ENCODE measurements at regions not wholly inside any gene's neighbourhood (a gene's known extent, or its start where the extent isn't known, plus 50 kb on each side); places are given as distances from the start of the nearest gene placed in this dataset.
"Not testable (repeated sequence)": the region's sequence is repeated elsewhere in the genome, so short reads cannot be mapped to it uniquely, and the experiment has no call there.

DNA sequence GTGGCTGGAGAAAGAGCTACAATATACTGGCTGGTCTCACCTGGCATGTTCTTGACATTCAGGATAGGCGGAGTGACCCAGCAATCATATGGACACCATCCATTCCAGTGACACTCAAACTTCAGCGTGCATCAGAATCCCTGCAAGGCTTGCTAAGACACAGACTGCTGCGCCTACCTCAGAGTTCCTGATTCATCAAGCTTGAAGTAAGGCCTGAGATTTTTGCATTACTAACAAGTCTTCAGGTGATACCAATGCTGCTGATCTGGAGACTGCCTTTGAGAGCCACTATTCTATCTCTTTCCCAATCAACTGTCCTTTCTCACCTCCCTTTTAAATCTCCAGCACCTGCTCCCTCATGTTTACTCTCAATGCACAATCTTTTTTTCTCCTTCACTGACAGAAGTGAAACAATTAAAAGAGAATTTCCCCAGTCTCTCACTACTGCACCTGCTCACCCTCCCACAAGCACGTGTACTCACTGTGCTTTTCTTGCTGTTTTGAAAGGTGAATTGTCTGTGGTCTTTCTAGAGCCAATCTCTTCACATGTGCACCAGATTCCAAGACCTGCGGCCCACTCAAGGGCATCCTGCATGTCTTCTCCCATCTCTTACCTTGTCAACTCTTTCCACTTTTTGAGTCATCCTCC is 519.2 kb downstream of the TTLL7 start:
- in situ Hi-C loops (cut with HindIII; ENCODE audit: low sequenced_read_pairs) = not testable (repeated sequence)

DNA sequence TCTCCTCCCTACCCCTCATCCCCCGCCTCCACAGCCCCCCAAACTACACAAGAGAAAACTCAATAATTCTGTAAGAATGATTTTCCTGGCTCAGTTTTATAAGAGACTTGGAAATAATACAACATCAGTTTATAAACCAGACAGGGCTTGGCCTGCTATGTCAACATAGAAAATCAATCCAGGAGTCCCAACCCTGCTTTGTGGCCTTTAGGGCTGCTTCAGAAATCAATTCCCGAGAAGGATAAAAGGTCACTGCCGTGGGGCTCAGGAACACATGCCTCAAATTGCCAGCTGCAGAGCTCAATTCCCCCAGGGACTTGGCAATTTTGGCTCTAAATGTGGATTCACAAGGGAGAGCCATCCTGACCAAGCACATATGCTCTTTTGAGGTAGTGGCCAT is 520.8 kb downstream of the TTLL7 start:
- in situ Hi-C loops (cut with HindIII; ENCODE audit: low sequenced_read_pairs) = not testable (repeated sequence)

DNA sequence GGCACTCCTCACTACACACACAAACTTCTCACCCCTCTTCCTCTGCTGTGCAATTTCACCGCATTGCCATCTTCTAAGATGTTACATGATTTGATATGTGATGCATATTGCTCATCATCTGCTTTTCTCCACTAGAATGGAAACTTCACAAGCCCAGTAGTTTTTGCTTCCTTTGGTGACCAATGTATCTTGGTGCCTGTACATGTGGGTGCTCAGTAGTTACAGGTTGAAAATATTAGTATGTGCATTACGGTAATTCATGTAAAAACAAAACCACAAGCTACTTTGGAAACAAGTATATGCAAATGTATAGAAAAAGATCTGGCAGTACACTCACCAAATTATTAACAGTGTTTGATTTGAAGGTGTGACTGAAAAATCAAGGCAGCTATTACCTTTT is 522.4 kb downstream of the TTLL7 start:
- in situ Hi-C loops (cut with HindIII; ENCODE audit: low sequenced_read_pairs) = not testable (repeated sequence)

DNA sequence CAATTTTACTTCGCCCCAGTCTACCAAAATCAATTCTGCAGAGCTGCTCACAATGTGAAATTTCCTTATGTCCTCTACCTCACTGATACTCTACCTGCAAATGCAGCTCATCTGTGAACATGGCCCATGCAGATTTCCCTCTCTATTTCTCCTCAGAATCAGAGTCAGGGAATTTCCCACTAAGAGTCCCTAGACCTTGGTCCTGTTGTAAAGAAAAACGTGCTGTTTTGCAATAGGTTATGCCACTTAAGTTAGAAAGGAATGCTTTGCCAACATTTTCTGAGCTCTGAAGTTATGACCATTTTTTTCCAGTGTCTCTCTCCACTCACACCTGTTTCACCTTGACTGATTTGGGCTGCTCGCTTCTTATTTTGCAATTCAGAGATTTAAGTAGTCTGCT is 524.0 kb downstream of the TTLL7 start:
- in situ Hi-C loops (cut with HindIII; ENCODE audit: low sequenced_read_pairs) = not testable (repeated sequence)

DNA sequence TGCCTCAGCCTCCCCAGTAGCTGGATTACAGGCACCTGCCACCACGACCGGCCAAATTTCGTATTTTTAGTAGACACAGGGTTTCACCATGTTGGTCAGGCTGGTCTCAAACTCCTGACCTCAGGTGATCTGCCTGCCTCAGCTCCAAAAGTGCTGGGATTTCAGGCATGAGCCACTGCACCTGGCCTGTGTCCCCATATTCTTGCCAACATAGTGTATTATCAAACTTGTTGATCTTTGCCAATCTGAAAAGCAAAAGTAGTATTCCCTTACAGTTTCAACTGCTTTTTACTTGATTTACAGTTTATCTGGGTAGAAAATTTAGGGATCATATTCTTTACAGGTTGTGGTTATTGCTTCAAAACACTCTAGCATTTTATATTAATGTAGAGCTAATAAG is 524.9 kb downstream of the TTLL7 start:
- in situ Hi-C loops (cut with HindIII; ENCODE audit: low sequenced_read_pairs) = not testable (repeated sequence)

DNA sequence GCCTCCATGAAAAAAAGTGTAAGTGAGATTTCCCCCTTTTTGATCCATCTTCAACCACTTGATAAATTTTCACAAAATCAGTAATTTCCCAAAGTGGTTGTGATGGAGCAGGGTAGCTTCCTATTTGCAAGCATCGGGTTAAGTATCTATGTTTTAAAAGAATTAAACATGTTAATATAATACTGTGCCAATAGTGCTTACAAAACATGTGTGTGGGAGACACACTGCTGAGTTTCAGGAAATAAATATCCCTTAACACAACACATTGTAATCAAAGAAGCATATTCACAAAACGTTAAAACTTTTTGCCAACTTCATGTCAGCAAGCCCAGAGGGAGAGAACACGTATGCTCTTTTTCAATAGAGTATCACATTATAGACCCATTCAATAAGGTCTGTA is 526.9 kb downstream of the TTLL7 start:
- in situ Hi-C loops (cut with HindIII; ENCODE audit: low sequenced_read_pairs) = not testable (repeated sequence)

DNA sequence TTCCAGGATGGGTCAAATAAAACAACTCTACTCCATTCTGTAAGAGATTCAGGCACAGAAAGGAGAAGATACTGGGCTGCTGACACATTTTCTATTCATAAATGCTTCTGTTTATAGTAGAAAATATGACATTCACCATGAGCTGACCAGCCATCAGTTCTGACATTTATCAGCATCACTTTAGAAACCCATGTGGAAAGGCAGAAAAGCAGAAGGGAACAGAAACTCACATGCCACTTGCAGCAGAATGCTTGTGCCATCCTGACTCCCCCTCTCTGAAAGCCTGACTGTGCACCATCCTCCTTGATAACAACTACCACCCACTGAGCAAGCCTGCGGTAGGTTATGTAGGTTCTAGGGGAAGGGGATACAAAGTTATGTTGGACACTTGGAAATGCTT is 527.7 kb downstream of the TTLL7 start:
- in situ Hi-C loops (cut with HindIII; ENCODE audit: low sequenced_read_pairs) = not testable (repeated sequence)

DNA sequence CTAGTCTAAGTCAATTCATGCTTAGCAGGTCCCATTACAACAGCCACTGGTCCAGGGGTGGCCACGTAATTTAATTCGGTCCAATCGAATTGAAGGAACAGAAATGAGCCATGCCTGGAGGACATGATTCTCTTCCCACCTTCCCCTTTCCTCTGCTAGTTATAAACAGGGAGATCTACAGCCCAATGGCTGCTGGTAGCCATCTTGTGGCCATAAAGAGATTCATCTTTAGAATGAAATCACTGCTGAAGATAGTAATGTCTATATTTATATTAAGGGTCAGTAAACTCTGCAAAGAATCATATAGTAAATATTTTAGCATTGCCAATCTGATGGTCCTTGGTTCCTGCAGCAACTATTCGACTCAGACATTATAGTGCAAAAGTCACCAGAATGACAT is 530.6 kb downstream of the TTLL7 start:
- in situ Hi-C loops (cut with HindIII; ENCODE audit: low sequenced_read_pairs) = not testable (repeated sequence)

DNA sequence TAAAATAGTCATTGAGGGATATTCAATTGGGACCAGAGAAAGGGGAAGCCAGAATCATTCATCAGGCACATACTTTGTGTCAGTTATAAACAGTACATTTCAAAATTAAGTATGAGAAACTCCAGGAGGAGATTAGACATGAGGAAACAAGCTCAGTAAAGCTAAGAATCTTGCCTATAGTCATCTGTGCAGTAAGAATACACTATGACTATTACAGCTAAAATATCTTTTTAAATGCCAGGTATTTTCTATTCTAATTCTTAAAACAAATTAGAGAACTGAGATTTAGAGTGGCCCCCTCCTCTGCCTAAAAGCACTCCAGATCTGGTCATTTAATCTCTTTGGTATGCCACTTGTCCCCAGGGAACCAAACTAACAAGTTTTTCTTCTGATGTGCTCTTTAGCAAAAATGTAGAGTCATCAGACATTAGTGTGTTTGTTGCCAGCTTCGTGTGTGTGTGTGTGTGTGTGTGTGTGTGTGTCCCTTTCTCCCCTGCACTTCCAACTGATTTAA is 541.1 kb downstream of the TTLL7 start:
- in situ Hi-C loops (cut with HindIII; ENCODE audit: low sequenced_read_pairs) = not testable (repeated sequence)

DNA sequence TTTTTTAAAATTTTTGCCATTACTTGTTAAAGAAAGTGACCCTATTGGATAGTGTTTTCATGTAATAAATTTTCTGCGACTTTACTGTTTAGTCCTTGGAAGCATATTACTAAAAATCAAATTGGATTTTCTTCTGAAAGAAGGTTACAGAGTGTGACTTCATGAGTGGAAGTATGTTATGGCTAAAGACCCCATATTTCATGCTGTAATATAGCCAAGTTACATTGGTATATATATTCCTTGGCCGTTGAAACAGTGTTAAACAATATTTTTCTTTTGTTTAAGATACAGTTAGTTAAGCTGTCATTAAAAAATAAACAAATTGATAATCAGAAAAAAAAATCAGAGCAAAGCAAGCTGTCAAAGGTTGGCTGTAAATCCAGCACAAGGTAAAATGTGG is 541.7 kb downstream of the TTLL7 start:
- in situ Hi-C loops (cut with HindIII; ENCODE audit: low sequenced_read_pairs) = not testable (repeated sequence)

DNA sequence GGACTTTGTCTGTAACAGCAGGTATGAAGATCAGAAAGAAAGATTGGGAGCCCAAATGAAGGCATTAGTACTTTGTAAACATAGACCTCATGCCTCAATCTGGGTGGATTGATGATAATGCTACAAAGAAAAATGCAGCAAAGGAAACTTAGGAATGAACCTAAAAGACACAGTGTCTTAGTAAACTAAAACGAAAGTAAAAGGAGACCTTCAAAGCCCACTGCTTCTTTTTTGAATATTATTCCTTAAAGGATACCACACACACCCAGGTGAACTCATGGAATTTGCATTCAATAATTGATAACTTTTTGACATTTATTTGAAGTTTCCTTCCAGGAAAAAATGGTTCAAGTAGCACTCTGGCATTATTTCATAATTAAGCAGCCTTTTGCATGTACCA is 543.2 kb downstream of the TTLL7 start:
- in situ Hi-C loops (cut with HindIII; ENCODE audit: low sequenced_read_pairs) = not testable (repeated sequence)

DNA sequence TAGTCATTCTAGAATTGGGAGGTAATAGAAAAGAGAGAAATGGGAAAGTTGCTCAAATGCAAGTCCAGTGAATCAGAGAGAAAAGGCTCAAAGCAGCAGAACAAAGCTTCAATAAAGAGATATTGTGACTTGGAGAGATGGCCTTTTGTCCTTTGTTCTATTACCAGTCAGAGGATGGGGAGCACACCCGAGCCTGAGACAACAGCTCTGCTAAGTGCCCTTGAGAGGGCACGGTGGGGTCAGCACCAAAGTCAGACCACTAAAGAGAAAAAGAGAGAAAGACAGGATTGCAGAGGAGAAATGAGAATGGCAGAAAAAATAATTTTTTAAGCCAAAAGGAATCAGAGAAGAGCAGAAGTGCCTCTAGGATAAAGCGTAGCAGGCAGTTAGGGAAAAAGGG is 553.1 kb downstream of the TTLL7 start:
- in situ Hi-C loops (cut with HindIII; ENCODE audit: low sequenced_read_pairs) = not testable (repeated sequence)

DNA sequence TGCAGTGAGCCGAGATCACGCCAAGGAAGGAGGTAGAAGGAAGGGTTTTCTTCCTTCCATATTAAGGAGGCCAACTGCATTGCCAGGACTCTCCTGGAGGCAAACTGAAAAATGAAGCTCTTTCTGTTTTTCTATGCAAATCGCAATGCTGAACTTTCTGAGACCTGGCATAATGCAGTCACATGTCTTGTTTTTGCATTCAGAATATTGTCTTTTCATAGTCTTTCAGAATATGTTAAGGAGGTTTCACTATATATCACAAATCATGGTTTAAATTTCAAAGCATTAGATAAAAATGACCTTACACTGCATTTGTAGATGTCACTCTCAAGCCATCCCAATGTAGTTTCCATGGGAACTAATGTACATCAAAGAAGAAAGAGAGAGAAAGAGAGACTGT is 556.5 kb downstream of the TTLL7 start:
- in situ Hi-C loops (cut with HindIII; ENCODE audit: low sequenced_read_pairs) = not testable (repeated sequence)

DNA sequence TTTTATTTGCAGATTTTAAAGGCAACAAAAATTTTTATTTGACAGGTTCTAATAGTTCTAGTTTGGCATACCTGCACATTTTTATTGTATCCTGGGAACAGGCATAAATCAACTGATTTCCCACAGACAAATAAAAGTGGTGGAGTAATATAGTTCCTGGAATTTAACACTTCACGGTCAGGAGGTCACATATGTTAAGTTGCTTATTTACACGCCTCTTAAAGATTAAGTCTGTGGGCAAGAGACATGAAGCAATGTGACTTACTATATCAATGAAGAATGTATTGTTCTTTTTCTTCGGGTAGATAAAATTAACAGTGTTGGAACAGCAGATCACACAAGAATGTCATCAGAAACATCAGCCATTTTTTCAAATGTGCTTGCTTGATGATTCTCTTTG is 558.3 kb downstream of the TTLL7 start:
- in situ Hi-C loops (cut with HindIII; ENCODE audit: low sequenced_read_pairs) = not testable (repeated sequence)

DNA sequence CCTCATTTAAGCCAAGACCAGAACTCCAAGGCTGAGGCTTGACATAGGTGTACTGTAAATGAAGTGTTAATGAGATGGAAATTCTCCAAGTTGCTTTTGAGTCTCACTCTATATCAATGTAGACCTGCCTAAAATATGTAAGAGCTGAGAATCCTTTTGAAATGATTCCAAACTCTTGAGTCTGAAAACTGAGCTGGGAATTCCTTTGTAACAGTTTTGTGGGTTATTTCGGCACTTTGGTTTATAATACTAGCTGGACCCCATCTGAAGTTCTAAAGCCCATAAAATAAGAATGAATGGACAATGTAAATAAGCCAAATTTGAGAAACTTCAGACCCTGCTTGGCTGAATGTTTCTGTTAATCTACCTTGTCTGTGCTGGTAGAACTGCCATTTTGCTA is 558.9 kb downstream of the TTLL7 start:
- in situ Hi-C loops (cut with HindIII; ENCODE audit: low sequenced_read_pairs) = not testable (repeated sequence)

DNA sequence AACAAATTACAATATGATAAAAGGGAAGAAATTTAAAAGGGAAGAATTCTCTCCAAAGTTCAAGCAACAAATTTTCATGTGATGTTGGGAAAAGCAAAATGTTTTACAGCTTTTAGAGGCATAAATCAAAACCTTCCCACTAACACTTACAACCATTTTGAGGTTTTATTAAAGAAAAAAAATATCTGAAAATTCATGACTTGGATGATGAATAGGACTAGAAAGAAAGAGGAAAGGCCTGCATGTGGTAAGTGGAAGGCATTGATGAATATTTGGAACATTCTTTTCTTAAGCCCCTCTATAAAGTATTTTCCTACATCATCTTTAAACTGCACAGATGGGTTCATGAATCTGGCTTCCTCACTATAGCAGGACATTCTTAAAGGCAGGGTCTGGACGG is 560.6 kb downstream of the TTLL7 start:
- in situ Hi-C loops (cut with HindIII; ENCODE audit: low sequenced_read_pairs) = not testable (repeated sequence)

DNA sequence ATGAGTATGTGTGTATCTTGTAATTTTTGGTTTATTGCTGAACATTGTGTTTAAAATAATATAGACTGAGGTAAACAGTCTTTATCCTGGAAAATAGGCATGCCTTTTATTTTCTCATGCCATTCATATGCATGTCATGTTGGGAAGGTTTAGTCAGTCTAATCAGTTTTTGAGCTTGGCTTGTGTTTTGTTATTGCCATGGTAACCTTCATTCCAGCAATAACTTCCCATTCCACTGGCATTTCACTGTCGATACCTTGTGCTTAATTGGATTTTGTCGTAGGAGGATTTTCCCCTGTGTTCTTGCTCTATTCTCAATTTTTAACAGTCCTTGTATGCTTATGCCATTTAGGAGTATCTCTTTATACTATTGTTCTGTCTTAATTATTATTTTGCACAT is 563.6 kb downstream of the TTLL7 start:
- in situ Hi-C loops (cut with HindIII; ENCODE audit: low sequenced_read_pairs) = not testable (repeated sequence)

DNA sequence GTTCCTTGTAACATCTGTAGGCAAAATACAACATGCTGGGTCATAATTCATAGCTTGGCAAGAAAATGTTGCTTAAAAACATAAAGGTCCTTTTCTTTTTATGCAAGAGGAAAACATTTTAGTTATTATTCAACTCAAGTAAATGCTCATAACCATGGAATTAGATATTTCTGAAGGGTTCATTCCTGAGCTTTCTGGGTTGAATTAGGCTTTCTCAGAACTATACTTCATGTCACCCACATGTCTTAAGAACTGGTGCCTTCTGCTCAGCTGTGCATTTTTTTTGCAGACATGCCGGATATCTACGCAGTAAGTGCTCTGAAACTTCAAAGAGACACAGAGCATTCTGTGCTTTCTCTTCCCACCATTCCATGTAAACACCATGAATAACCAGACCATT is 571.4 kb downstream of the TTLL7 start:
- in situ Hi-C loops (cut with HindIII; ENCODE audit: low sequenced_read_pairs) = not testable (repeated sequence)

DNA sequence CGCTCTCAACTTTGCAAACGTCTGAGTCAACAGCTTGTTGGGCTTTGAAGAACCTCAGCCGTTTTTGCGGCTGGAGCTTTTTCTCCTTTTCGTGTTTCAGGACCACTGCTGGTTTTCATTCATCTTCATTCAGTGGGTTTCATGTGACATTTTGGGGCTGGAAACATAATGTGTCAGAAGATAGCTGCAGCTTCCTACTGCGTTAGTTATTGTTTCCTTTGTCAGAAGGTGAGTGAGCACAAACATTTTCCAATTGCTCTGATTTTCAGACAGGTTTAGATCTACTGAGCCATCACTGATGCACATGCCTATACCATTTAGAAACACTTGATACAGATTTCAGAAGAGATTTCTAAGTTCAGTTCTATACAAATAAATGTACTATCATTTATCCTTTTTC is 575.5 kb downstream of the TTLL7 start:
- in situ Hi-C loops (cut with HindIII; ENCODE audit: low sequenced_read_pairs) = not testable (repeated sequence)

DNA sequence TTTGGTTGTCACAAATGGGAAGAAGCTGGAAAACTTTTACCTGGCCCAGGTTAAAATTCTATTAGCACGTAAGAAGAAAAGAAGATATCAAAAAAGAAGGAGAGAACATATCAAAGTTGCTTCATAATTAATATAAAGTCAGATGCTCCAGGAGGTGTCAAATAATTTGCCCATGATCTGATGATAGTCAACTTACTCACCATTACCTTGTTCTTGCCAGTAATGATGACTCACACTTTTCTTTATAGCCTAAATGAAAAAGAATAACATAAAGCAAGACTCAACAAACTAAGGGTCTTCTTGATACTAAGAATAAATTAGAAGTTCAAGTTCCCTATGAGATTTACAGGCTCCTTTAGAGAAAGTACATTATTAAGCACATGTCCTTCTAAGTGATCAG is 580.4 kb downstream of the TTLL7 start:
- in situ Hi-C loops (cut with HindIII; ENCODE audit: low sequenced_read_pairs) = no loop called here

DNA sequence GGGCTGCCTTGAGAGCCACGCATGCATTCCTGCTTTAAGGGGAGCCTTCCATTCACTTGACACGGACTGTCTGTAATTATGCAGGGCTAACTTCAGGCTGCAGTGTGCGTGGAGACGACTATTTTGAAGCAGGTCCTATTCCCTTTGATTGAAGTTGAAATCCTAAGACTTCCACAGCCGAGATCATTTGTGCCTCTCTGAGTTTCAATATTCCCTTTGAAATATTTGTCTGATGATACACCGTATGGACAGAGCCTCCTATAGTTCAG is 585.2 kb downstream of the TTLL7 start:
- in situ Hi-C loops (cut with HindIII; ENCODE audit: low sequenced_read_pairs) = not testable (repeated sequence)

DNA sequence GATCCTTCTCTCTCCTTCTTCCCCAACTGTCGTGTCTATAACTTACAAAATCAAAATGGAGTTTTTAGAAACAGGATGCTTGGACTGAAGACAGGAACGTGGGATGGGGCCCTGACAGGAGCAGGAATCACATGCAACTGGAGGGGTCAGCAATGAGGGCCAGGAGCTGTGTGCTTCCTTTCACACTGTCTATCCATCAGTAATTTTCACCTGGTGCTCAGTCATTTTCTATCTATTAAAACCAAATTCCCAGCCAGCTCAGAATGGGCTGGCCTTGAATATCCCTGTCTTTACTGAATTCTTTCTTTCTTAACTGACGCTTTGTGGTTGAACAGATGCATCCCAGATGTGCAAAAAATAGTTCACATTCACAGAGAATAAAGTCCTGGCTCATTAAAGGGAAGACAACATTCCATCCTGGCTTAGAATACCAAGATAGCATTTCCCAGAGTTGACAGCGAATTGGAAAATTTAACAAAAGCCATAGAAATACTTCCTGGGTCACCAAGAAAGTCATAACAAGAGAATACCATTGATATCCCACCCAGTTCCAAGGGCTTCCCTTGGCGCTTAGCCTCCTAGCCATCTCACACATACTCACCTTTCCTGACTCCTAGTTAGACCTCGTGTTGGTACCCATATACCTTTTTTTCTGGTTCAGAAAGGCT is 588.1 kb downstream of the TTLL7 start:
- in situ Hi-C loops (cut with HindIII; ENCODE audit: low sequenced_read_pairs) = not testable (repeated sequence)
